Astrocyte (in vitro differentiated cells and primary cell): ENCODE measurements at regions not wholly inside any gene's neighbourhood (a gene's known extent, or its start where the extent isn't known, plus 50 kb on each side); places are given as distances from the start of the nearest gene placed in this dataset.

Experiments used
- DNase-seq: peaks from one replicate; pipeline ENCODE4 v3.0.0-alpha.2; 2010; ENCODE audit warnings: low read depth
- FAIRE-seq: peaks from 2 replicates; lab custom pipeline; 2011; peaks lifted over from hg19 to GRCh38; lab: Jason Lieb, UNC
- H2AFZ ChIP-seq: 2 replicates; pipeline ENCODE4 v1.6.0; 2012; ENCODE audit warnings: low read depth, low read length, inconsistent platforms
- H3K27ac ChIP-seq: 2 replicates; pipeline ENCODE4 v1.5.1; 2011; ENCODE audit warnings: low read depth, low read length, inconsistent platforms
- H3K27me3 ChIP-seq: 2 replicates; pipeline ENCODE4 v1.6.0; 2011; ENCODE audit warnings: low read length, inconsistent platforms; ENCODE audit not compliant: insufficient read depth
- H3K36me3 ChIP-seq: 2 replicates; pipeline ENCODE4 v1.5.1; 2011; ENCODE audit warnings: low read length, inconsistent platforms; ENCODE audit not compliant: insufficient read depth
- H3K4me1 ChIP-seq: 2 replicates; pipeline ENCODE4 v1.5.1; 2011; ENCODE audit warnings: low read length, inconsistent platforms; ENCODE audit not compliant: insufficient read depth
- H3K4me2 ChIP-seq: 2 replicates; pipeline ENCODE4 v1.6.0; 2012; ENCODE audit warnings: low read length, inconsistent platforms
- H3K4me3 ChIP-seq: 2 replicates; pipeline ENCODE4 v1.5.1; 2011; ENCODE audit warnings: low read depth, mild to moderate bottlenecking, low read length, inconsistent platforms; ENCODE audit not compliant: insufficient read depth
- H3K79me2 ChIP-seq: 2 replicates; pipeline ENCODE4 v1.6.0; 2012; ENCODE audit warnings: mild to moderate bottlenecking, low read length, inconsistent platforms; ENCODE audit not compliant: insufficient read depth
- H3K9ac ChIP-seq: 2 replicates; pipeline ENCODE4 v1.6.0; 2012; ENCODE audit warnings: mild to moderate bottlenecking, low read length, inconsistent platforms
- H3K9me3 ChIP-seq: 2 replicates; pipeline ENCODE4 v1.5.1; 2012; ENCODE audit warnings: low read depth, mild to moderate bottlenecking, low read length, inconsistent platforms; ENCODE audit not compliant: insufficient read depth
- H4K20me1 ChIP-seq: 2 replicates; pipeline ENCODE4 v1.6.0; 2012; ENCODE audit warnings: low read length, inconsistent platforms; ENCODE audit not compliant: insufficient read depth
- H3K27ac Mint-ChIP-seq: one replicate; pipeline ENCODE4 v1.8.0; 2021; ENCODE audit warnings: mild to moderate bottlenecking, mixed read lengths; ENCODE audit not compliant: unreplicated experiment
- H3K27me3 Mint-ChIP-seq: one replicate; pipeline ENCODE4 v1.8.0; 2021; ENCODE audit warnings: low read depth, mixed read lengths; ENCODE audit not compliant: unreplicated experiment
- H3K36me3 Mint-ChIP-seq: one replicate; pipeline ENCODE4 v1.8.0; 2021; ENCODE audit warnings: low read depth, mixed read lengths; ENCODE audit not compliant: unreplicated experiment
- H3K4me1 Mint-ChIP-seq: one replicate; pipeline ENCODE4 v1.8.0; 2021; ENCODE audit warnings: low read depth, mixed read lengths; ENCODE audit not compliant: unreplicated experiment
- H3K4me3 Mint-ChIP-seq: one replicate; pipeline ENCODE4 v1.8.0; 2021; ENCODE audit warnings: mild to moderate bottlenecking, moderate library complexity, mixed read lengths; ENCODE audit not compliant: unreplicated experiment
- H3K9me3 Mint-ChIP-seq: one replicate; pipeline ENCODE4 v1.8.0; 2021; ENCODE audit warnings: mild to moderate bottlenecking, mixed read lengths; ENCODE audit not compliant: unreplicated experiment
- EZH2 ChIP-seq: IDR thresholded peaks from 2 replicates; pipeline ENCODE4 v1.6.1; 2012; ENCODE audit warnings: mild to moderate bottlenecking, low read length, inconsistent platforms; ENCODE audit not compliant: insufficient read depth
- TF ChIP-seq, protein P1 (sequence below): IDR thresholded peaks from 2 replicates; pipeline ENCODE4 v1.5.1; 2011; ENCODE audit warnings: low read depth, mild to moderate bottlenecking, inconsistent platforms, low read length, moderate library complexity; ENCODE audit not compliant: insufficient read depth

GRCh38 chr9:129400001-129400970 lies 220.6 kb downstream of the C9orf50 start:
- Histone ChIP-seq H3K27ac (no peak overlapping the region), H3K27me3 (peaks cover 5% of the 10 kb centered on the region), H3K9me3 (peaks cover 2% of the 10 kb centered on the region), H3K4me1 (peaks cover 10% of the 10 kb centered on the region), H3K9ac (no peak overlapping the region), H2AFZ (no peak overlapping the region), H3K79me2 (no peaks in the 10 kb centered on the region), H3K4me2 (no peak overlapping the region), H3K4me3 (no peak overlapping the region), H3K36me3 (no peaks in the 10 kb centered on the region), H4K20me1 (no peaks in the 10 kb centered on the region)
- no peaks in the 10 kb centered on the region for H3K36me3 Mint-ChIP-seq
- FAIRE-seq (no peak), DNase-seq (no peak)
- peaks cover 8% of the 10 kb centered on the region for H3K4me1 Mint-ChIP-seq
- TF ChIP-seq, protein P1, sequence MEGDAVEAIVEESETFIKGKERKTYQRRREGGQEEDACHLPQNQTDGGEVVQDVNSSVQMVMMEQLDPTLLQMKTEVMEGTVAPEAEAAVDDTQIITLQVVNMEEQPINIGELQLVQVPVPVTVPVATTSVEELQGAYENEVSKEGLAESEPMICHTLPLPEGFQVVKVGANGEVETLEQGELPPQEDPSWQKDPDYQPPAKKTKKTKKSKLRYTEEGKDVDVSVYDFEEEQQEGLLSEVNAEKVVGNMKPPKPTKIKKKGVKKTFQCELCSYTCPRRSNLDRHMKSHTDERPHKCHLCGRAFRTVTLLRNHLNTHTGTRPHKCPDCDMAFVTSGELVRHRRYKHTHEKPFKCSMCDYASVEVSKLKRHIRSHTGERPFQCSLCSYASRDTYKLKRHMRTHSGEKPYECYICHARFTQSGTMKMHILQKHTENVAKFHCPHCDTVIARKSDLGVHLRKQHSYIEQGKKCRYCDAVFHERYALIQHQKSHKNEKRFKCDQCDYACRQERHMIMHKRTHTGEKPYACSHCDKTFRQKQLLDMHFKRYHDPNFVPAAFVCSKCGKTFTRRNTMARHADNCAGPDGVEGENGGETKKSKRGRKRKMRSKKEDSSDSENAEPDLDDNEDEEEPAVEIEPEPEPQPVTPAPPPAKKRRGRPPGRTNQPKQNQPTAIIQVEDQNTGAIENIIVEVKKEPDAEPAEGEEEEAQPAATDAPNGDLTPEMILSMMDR: no peak
- no peak for TF ChIP-seq EZH2
- H3K9me3 Mint-ChIP-seq: no peaks in the 10 kb centered on the region
- H3K27ac Mint-ChIP-seq: no peak overlapping the region
- no peaks in the 10 kb centered on the region for H3K27me3 Mint-ChIP-seq
- no peak overlapping the region for H3K4me3 Mint-ChIP-seq

DNA sequence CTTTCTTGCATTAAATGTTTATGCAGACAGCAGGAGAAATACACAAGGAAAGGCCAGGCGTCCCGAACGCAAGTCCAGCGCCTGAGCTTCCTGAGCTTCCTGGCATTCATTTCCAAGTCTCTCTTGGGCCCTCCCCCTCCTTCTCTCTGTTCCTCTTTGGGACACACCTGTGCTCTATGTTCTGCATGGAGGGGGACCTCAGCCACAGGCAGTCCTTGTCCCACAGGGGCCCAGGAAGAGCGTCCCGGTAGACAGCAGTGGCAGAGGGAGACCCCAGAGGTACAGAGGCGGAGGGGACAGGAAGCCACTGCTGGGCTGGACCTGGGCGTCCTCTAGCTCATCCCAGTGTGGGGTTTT lies 221.3 kb downstream of the C9orf50 start:
- Mint-ChIP-seq H3K9me3 (no peaks in the 10 kb centered on the region), H3K27ac (no peak overlapping the region), H3K4me3 (no peak overlapping the region), H3K36me3 (no peaks in the 10 kb centered on the region), H3K4me1 (peaks cover 5% of the 10 kb centered on the region), H3K27me3 (no peaks in the 10 kb centered on the region)
- H3K4me2 ChIP-seq: no peak overlapping the region
- FAIRE-seq (no peak), DNase-seq (no peak)
- no peaks in the 10 kb centered on the region for H4K20me1 ChIP-seq
- H2AFZ ChIP-seq: no peak overlapping the region
- H3K9ac ChIP-seq: no peak overlapping the region
- no peaks in the 10 kb centered on the region for H3K79me2 ChIP-seq
- H3K27me3 ChIP-seq: peaks cover 8% of the 10 kb centered on the region
- H3K36me3 ChIP-seq: no peaks in the 10 kb centered on the region
- no peak overlapping the region for H3K4me3 ChIP-seq
- peaks cover 4% of the 10 kb centered on the region for H3K4me1 ChIP-seq
- H3K27ac ChIP-seq: no peak overlapping the region
- TF ChIP-seq, protein P1: no peak
- no peak for TF ChIP-seq EZH2
- peaks cover 2% of the 10 kb centered on the region for H3K9me3 ChIP-seq
